Right lobe of liver (tissue), 6 donors: ENCODE measurements at regions not wholly inside any gene's neighbourhood (a gene's known extent, or its start where the extent isn't known, plus 50 kb on each side); places are given as distances from the start of the nearest gene placed in this dataset.

Source experiments
- ATAC-seq, 4 donors: fragments of 200-7000 bp; cut with Tn5 transposase; one replicate each; pipeline ENCODE4 v1.9.1; 2020; ENCODE audit warnings: mild to moderate bottlenecking in 4 of 4, moderate library complexity in 4 of 4
- DNase-seq, 3 donors: peaks; one replicate each; pipeline ENCODE4 v3.0.0-alpha.2; 2020
- H3K27ac ChIP-seq, 3 donors: fragments of 200-600 bp; one replicate each; pipeline ENCODE4 v1.8.0; 2022
- H3K27me3 ChIP-seq, 2 donors: fragments of 200-600 bp; one replicate each; pipeline ENCODE4 v1.8.0; 2022
- H3K36me3 ChIP-seq, 4 donors: fragments of 200-600 bp; sonication (generic) in 1 of 4; one replicate each; pipeline versions ENCODE4 v1.5.1 to v1.8.0; 2017 to 2022; ENCODE audit warnings: control low read depth in 1 of 4
- H3K4me1 ChIP-seq, 4 donors: fragments of 200-600 bp; sonication (generic) in 1 of 4; one replicate each; pipeline versions ENCODE4 v1.5.1 to v1.8.0; 2017 to 2022; ENCODE audit warnings: control low read depth in 1 of 4
- H3K4me3 ChIP-seq, 3 donors: fragments of 200-600 bp; one replicate each; pipeline ENCODE4 v1.8.0; 2022
- H3K9me3 ChIP-seq, 4 donors: fragments of 200-600 bp; sonication (generic) in 1 of 4; one replicate each; pipeline versions ENCODE4 v1.5.1 to v1.8.0; 2017 to 2022; ENCODE audit warnings: control low read depth in 1 of 4
- CTCF ChIP-seq, 4 donors: fragments of 200-600 bp in 3 of 4; fragments of 450-650 bp in 1 of 4; IDR thresholded peaks; one replicate each; pipeline versions ENCODE4 v1.5.1 to v1.8.0; 2016 to 2022; ENCODE audit warnings: antibody characterized with exemption in 4 of 4, mild to moderate bottlenecking in 2 of 4
- POLR2A ChIP-seq: fragments of 450-650 bp; IDR thresholded peaks from one replicate; pipeline ENCODE4 v1.6.1; 2017; ENCODE audit warnings: antibody characterized with exemption, mild to moderate bottlenecking
- WGBS: methylation state at CpG from one replicate; pipeline ENCODE4 v1.1.6; 2018; ENCODE audit warnings: low coverage, low lambda C conversion rate; ENCODE audit not compliant: insufficient coverage; ENCODE audit errors: missing lambda C conversion rate; 5-methylcytosine and 5-hydroxymethylcytosine counted together
- intact Hi-C, 2 donors: fragments of 100-400 bp; cut with DNase I; formaldehyde crosslinking; loops; one replicate each; pipeline versions ENCODE4 v1.11.2 to v1.14.1; 2022
- donor health status: DM: no; HTN: yes; CAD: no.
- donor health status: DM: no; HTN: no; CAD: no.
- donor health status: DM: no; HTN: no; CAD: no.
- donor health status: DM: no; HTN: yes; CAD: no.
- donor health status: DM: no; HTN: yes; CAD: no.

DNA sequence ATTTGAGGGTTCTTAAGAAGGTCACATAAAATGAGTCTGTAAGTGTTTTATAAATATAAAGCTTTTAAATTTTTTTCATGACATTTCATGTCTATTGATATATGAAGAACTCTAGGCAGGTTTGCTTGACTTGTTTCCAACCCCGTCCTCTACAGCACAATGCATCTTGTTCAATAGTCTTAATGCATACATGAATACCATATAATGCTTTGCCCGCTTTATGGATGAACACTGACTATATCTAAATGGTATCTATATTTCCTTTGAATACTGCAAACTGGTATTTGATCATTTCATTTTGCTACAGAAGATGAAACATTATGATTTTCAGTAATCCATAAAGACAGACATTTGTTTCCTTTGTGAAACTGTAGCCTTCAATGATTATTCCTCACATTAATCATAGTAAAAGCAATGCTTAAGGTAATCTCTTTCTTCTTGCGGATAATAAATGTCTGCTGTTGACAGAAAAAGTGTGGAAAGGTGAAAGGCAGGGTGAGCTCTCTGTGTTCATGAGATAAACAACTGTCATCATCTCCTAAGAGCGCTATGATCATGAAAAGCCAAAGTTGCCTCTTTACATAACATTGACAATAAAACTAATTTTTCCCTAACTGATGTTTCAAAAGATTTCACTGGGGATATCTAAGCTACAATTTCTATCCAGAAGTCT is 645.1 kb downstream of the CDH8 start:
- 56% methylated on average over 4 of the region's 4 CpGs for WGBS
- TF ChIP-seq POLR2A (no peak), CTCF (IDR thresholded peaks at IDR 0.05) (no peak)
- no peaks in the 10 kb centered on the region for H3K4me1 ChIP-seq
- no peaks in the 10 kb centered on the region for H3K9me3 ChIP-seq
- no peaks in the 10 kb centered on the region for H3K36me3 ChIP-seq
- intact Hi-C loops, result no loop called here
- H3K27ac ChIP-seq, result no peak overlapping the region
- DNase-seq, result no peak
- ATAC-seq, result no peak
- no peak overlapping the region for H3K4me3 ChIP-seq
- H3K27me3 ChIP-seq, result no peaks in the 10 kb centered on the region

- intact Hi-C loops, result no loop called here
- WGBS, result 58% methylated on average over 12 of the region's 12 CpGs
- H3K27me3 ChIP-seq, result no peaks in the 10 kb centered on the region
Observed at GRCh38 chr16:61385392-61386071, 650.7 kb downstream of the CDH8 start.

DNA sequence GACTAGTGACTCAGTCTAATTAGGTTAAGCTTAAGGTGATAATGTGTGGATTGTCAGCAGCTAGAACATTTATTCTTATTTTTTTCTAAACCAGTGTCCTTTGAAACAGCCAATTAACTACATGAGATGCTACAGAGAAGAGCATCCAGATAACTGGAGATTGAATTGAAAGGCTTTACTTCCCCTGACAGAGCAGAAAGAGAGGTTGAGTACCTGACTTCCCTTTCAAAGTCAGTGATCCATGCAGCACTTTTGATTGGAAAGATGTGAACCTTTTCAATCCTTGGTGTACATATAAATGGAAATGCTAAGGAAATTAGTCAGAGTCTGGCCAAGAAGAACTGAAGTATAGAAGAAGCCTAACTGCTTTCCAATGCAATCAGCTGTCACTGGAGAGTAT is 653.8 kb downstream of the CDH8 start:
- intact Hi-C loops, result no loop called here
- no peak for TF ChIP-seq CTCF (IDR thresholded peaks at IDR 0.05)
- TF ChIP-seq POLR2A, result no peak
- no peak overlapping the region for H3K4me3 ChIP-seq

More at GRCh38 chr16:61385392-61386071, 650.7 kb downstream of the CDH8 start:
- no peak for TF ChIP-seq CTCF (IDR thresholded peaks at IDR 0.05)
- TF ChIP-seq POLR2A, result no peak
- Histone ChIP-seq H3K4me1 (no peaks in the 10 kb centered on the region), H3K4me3 (no peak overlapping the region), H3K9me3 (no peaks in the 10 kb centered on the region), H3K27ac (no peak overlapping the region), H3K36me3 (no peaks in the 10 kb centered on the region)
- ATAC-seq (no peak), DNase-seq (no peak)

GRCh38 chr16:61379311-61379710 is 656.9 kb downstream of the CDH8 start:
- Histone ChIP-seq H3K9me3 (no peaks in the 10 kb centered on the region), H3K36me3 (no peaks in the 10 kb centered on the region), H3K4me1 (no peaks in the 10 kb centered on the region), H3K4me3 (no peak overlapping the region), H3K27ac (no peak overlapping the region), H3K27me3 (no peaks in the 10 kb centered on the region)
- WGBS, result 61% methylated on average over 2 of the region's 2 CpGs
- DNase-seq, result no peak
- TF ChIP-seq CTCF (IDR thresholded peaks at IDR 0.05) (no peak), POLR2A (no peak)
- no peak for ATAC-seq
- intact Hi-C loops, result no loop called here

More for the DNA sequence above, 653.8 kb downstream of the CDH8 start:
- Histone ChIP-seq H3K4me1 (no peaks in the 10 kb centered on the region), H3K9me3 (no peaks in the 10 kb centered on the region), H3K27me3 (no peaks in the 10 kb centered on the region), H3K36me3 (no peaks in the 10 kb centered on the region), H3K27ac (no peak overlapping the region)
- DNase-seq (no peak), ATAC-seq (no peak)
